GM12873 (cell line): ENCODE measurements at regions not wholly inside any gene's neighbourhood (a gene's known extent, or its start where the extent isn't known, plus 50 kb on each side); places are given as distances from the start of the nearest gene placed in this dataset.

ENCODE experiments used
- CTCF ChIP-seq: IDR thresholded peaks from 2 replicates; pipeline ENCODE4 v1.5.1; 2012; ENCODE audit warnings: low read depth, mild to moderate bottlenecking, moderate library complexity, low read length, control low read depth; ENCODE audit not compliant: insufficient read depth; ENCODE audit errors: missing control alignments

GRCh38 chr6:105786890-105787655 lies 299.1 kb upstream of the PRDM1 start:
- no peak for TF ChIP-seq CTCF

- TF ChIP-seq CTCF, result no peak
Measured at GRCh38 chr6:105786449-105786848, 299.7 kb upstream of the PRDM1 start.

GRCh38 chr6:105785066-105785811 lies 300.9 kb upstream of the PRDM1 start:
- no peak for TF ChIP-seq CTCF

- TF ChIP-seq CTCF, result no peak
Measured at GRCh38 chr6:105784179-105784578, 302.0 kb upstream of the PRDM1 start.

GRCh38 chr6:105783333-105783935 lies 302.7 kb upstream of the PRDM1 start:
- no peak for TF ChIP-seq CTCF

GRCh38 chr6:105781915-105782314 lies 304.2 kb upstream of the PRDM1 start:
- no peak for TF ChIP-seq CTCF

GRCh38 chr6:105781248-105781647 lies 304.9 kb upstream of the PRDM1 start:
- no peak for TF ChIP-seq CTCF
